COLO668 (cell line): ENCODE measurements at regions not wholly inside any gene's neighbourhood (a gene's known extent, or its start where the extent isn't known, plus 50 kb on each side); places are given as distances from the start of the nearest gene placed in this dataset.

Experiments used
- DNase-seq: peaks from one replicate; lab custom pipeline; 2025; ENCODE audit not compliant: unreplicated experiment; lab: John Stamatoyannopoulos, UW

- DNase-seq: no peak
Measured at GRCh38 chr10:118108194-118109026, 61.7 kb upstream of the RAB11FIP2 start.

GRCh38 chr10:118107541-118107940, 60.8 kb upstream of the RAB11FIP2 start:
- no peak for DNase-seq

- DNase-seq: no peak
Measured at GRCh38 chr10:118107040-118107439, 60.3 kb upstream of the RAB11FIP2 start.

GRCh38 chr10:118106426-118106825, 59.7 kb upstream of the RAB11FIP2 start:
- no peak for DNase-seq

- DNase-seq: no peak
Measured at GRCh38 chr10:118102121-118102520, 55.4 kb upstream of the RAB11FIP2 start.

GRCh38 chr10:118101501-118101900, 54.8 kb upstream of the RAB11FIP2 start:
- DNase-seq: no peak
